ENCODE measurements at regions not wholly inside any gene's neighbourhood (a gene's known extent, or its start where the extent isn't known, plus 50 kb on each side); places are given as distances from the start of the nearest gene placed in this dataset.

DNA sequence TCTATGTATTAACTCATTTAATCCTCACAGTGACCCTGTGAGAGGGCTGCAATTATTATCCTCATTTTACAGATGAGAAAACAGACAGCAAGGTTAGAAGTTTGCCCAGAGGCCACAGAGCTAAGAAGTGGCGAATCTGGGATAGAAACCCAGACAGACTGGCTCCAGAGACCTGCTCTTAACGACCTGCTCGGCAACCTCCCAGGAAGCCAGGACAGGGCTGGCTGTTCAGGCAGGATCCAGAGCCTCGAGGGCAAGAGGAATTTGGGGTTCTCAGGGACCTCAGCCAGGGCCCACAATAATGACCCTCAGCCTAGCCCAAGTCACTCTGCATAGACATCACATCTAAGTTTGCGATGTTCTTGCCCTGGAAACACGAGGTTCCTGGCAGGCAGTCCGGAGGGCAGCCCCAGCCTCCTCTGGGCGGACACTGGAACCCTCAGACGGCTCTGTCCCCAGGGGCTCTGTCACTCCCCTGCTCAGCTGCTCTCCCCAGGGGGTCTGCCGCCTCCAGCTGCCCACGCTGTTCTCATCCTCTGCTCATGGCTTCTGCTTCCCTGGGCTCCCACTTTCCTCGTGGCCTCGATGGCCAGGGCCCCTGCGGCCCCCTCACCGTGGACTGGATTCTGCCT, 138.5 kb upstream of the ERCC6L2 start:
- DNase-seq (ENCODE audit: low read depth, low spot score) (no peak), FAIRE-seq (no peak), ATAC-seq (no peak)
- WGBS (ENCODE audit: insufficient coverage, insufficient replicate concordance, low lambda C conversion rate, missing lambda C conversion rate) = 16% methylated on average over 15 of the region's 15 CpGs
- H3K4me2 ChIP-seq (ENCODE audit: control insufficient read depth, insufficient read depth) = no peak overlapping the region
- in situ Hi-C loops (cut with MboI) (no loop called here), intact Hi-C loops (cut with micrococcal nuclease; ENCODE audit: unreplicated experiment) (no loop called here)
- H3K79me2 ChIP-seq (ENCODE audit: control insufficient read depth, insufficient read depth, low read length) = no peaks in the 10 kb centered on the region
- no peak overlapping the region for H3K27ac ChIP-seq (ENCODE audit: control insufficient read depth, insufficient read depth)
- ChIA-PET RAD21 (ENCODE audit: unreplicated experiment) (no interaction called here), CTCF (interaction anchor here (1.0 to 1.6 kb wide), 3 partner anchors 9 to 103 kb away, joined by 3 to 4 read pairs (median 3); no protein-coding TSS in a partner anchor), POLR2A (no interaction called here), SMC1A (ENCODE audit: uncharacterized antibody, unreplicated experiment) (no interaction called here)
- H3K36me3 ChIP-seq (ENCODE audit: control insufficient read depth in 2 of 2, insufficient read depth in 2 of 2, low read length in 1 of 2) = no peaks in the 10 kb centered on the region
- H2AFZ ChIP-seq (ENCODE audit: control insufficient read depth, low read depth, low read length) = no peak overlapping the region
- H3K4me3 ChIP-seq = no peak overlapping the region
- H3K9ac ChIP-seq (ENCODE audit: control insufficient read depth, insufficient read depth, low read length) = no peak overlapping the region
- TF ChIP-seq, protein P1, sequence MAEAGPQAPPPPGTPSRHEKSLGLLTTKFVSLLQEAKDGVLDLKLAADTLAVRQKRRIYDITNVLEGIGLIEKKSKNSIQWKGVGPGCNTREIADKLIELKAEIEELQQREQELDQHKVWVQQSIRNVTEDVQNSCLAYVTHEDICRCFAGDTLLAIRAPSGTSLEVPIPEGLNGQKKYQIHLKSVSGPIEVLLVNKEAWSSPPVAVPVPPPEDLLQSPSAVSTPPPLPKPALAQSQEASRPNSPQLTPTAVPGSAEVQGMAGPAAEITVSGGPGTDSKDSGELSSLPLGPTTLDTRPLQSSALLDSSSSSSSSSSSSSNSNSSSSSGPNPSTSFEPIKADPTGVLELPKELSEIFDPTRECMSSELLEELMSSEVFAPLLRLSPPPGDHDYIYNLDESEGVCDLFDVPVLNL (IDR thresholded peaks at IDR 0.05; ENCODE audit: low read depth, low read length) = no peak
- no peak for TF ChIP-seq CHD2 (IDR thresholded peaks at IDR 0.05; ENCODE audit: borderline replicate concordance, low read depth, low read length)
- TF ChIP-seq LARP7 (IDR thresholded peaks at IDR 0.05) = no peak
- TF ChIP-seq, protein P2, sequence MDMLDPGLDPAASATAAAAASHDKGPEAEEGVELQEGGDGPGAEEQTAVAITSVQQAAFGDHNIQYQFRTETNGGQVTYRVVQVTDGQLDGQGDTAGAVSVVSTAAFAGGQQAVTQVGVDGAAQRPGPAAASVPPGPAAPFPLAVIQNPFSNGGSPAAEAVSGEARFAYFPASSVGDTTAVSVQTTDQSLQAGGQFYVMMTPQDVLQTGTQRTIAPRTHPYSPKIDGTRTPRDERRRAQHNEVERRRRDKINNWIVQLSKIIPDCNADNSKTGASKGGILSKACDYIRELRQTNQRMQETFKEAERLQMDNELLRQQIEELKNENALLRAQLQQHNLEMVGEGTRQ (IDR thresholded peaks at IDR 0.05; ENCODE audit: borderline replicate concordance, low read depth, low read length) = no peak
- TF ChIP-seq NR2F1 (conservative IDR thresholded peaks at IDR 0.05) = no peak
- no peak for TF ChIP-seq NFIC (IDR thresholded peaks at IDR 0.05; ENCODE audit: low read depth, low read length)
- no peak for TF ChIP-seq CBX5 (IDR thresholded peaks at IDR 0.05; ENCODE audit: low read depth)
- no peak for TF ChIP-seq CEBPB (IDR thresholded peaks at IDR 0.05; ENCODE audit: borderline replicate concordance in 1 of 2, low read depth in 2 of 2, low read length in 2 of 2)
- no peak for TF ChIP-seq MTA3 (IDR thresholded peaks at IDR 0.05; ENCODE audit: borderline replicate concordance, low read length)
- no peak for TF ChIP-seq ZSCAN29 (IDR thresholded peaks at IDR 0.05)
- TF ChIP-seq MTA2 (IDR thresholded peaks at IDR 0.05; ENCODE audit: low read depth) = no peak
- TF ChIP-seq POLR2AphosphoS2 (IDR thresholded peaks at IDR 0.05; ENCODE audit: low read depth, low read length) = no peak
- TF ChIP-seq, protein P3, sequence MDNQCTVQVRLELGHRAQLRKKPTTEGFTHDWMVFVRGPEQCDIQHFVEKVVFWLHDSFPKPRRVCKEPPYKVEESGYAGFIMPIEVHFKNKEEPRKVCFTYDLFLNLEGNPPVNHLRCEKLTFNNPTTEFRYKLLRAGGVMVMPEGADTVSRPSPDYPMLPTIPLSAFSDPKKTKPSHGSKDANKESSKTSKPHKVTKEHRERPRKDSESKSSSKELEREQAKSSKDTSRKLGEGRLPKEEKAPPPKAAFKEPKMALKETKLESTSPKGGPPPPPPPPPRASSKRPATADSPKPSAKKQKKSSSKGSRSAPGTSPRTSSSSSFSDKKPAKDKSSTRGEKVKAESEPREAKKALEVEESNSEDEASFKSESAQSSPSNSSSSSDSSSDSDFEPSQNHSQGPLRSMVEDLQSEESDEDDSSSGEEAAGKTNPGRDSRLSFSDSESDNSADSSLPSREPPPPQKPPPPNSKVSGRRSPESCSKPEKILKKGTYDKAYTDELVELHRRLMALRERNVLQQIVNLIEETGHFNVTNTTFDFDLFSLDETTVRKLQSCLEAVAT (IDR thresholded peaks at IDR 0.05) = no peak
- no peak for TF ChIP-seq HDAC6 (IDR thresholded peaks at IDR 0.05; ENCODE audit: unreplicated experiment)
- no peak for TF ChIP-seq RBBP5 (conservative IDR thresholded peaks at IDR 0.05)
- no peaks in the 10 kb centered on the region for H4K20me1 ChIP-seq (ENCODE audit: control insufficient read depth, insufficient read depth)
- no peaks in the 10 kb centered on the region for H3K9me3 ChIP-seq (replicated peaks; ENCODE audit: control insufficient read depth, insufficient read depth, low read length)
- no peaks in the 10 kb centered on the region for H3K4me1 ChIP-seq (ENCODE audit: control insufficient read depth, insufficient read depth, low read length)
- peaks cover 0 to 3% of the 10 kb centered on the region in 2 experiments; a peak in 1 of 4 replicates for H3K27me3 ChIP-seq (replicated peaks in 1 of 2; ENCODE audit: control insufficient read depth in 2 of 2, insufficient read depth in 2 of 2, low read length in 1 of 2)
- BruUV-seq (replicated peaks) = no TSS peak
